ENCODE measurements at regions not wholly inside any gene's neighbourhood (a gene's known extent, or its start where the extent isn't known, plus 50 kb on each side); places are given as distances from the start of the nearest gene placed in this dataset.
"Not testable (repeated sequence)": the region's sequence is repeated elsewhere in the genome, so short reads cannot be mapped to it uniquely, and the experiment has no call there.

DNA sequence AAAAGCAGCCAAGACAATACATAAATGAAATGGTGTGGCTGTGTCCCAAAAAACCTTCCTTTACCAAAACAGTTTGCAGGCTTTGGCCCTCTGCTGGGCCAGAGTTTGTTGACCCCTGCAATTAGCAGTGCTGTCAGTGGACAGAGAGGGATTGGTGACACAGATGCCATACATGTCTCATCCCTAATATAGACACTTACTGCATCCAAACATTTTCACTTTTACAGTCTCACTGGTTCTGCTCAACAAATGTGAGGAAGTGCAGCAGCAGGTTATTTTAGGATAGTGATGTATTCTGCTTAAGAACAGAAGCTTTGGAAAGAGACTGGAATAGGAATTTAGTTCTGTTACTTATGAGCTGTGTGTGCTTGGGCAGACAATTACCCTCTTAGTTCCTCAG, 462.8 kb upstream of the LRRC7 start:
- no peak for DNase-seq (ENCODE audit: low spot score)
- intact Hi-C loops (cut with DNase I), result no loop called here

- intact Hi-C loops (cut with DNase I), result no loop called here
- DNase-seq (ENCODE audit: low spot score), result no peak
These were observed 458.4 kb upstream of the LRRC7 start for GRCh38 chr1:69109277-69109676.

GRCh38 chr1:69110851-69111250, 456.9 kb upstream of the LRRC7 start:
- no peak for DNase-seq (ENCODE audit: low spot score)
- intact Hi-C loops (cut with DNase I), result no loop called here

DNA sequence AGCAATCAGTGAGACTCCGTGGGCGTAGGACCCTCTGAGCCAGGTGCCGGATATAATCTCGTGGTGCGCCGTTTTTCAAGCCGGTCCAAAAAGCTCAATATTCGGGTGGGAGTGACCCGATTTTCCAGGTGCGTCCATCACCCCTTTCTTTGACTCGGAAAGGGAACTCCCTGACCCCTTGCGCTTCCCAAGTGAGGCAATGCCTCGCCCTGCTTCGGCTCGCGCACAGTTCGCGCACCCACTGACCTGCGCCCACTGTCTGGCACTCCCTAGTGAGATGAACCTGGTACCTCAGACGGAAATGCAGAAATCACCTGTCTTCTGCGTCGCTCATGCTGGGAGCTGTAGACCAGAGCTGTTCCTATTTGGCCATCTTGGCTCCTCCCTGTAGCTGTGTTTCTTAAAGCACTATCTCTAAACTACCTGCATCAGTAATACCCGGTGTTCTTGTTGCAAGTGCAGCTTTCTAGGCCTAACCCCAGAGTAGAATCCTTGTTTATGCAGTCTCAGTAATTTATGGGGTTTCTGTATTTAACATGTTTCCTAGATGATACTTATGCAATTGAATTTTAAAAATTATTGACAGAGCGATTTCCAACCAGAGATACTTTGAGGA, 447.5 kb upstream of the LRRC7 start:
- DNase-seq (ENCODE audit: low spot score); intact Hi-C loops (cut with DNase I): not testable (repeated sequence)

DNA sequence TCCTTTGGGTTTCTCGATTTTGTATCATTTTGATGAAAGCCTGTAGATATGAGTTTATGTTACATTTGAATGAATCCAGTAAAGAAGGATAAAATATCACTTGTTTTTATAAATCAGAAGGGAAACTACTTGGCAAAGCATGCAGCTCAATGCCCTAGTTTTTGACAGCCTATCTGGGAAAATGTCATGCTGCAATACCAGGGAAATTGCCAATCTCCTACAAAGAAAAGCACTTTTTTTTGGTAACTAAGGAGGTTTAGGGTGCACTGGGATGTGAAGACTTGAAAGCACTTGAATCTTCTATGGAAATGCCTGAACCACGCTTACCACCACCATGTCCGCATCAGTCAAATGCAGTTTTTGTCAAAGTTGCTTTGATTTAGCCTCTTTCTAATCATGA, 446.9 kb upstream of the LRRC7 start:
- intact Hi-C loops (cut with DNase I), result no loop called here
- no peak for DNase-seq (ENCODE audit: low spot score)

- intact Hi-C loops (cut with DNase I), result no loop called here
- no peak for DNase-seq (ENCODE audit: low spot score)
These were observed 446.0 kb upstream of the LRRC7 start for GRCh38 chr1:69121723-69122122.

GRCh38 chr1:69122373-69122772, 445.3 kb upstream of the LRRC7 start:
- DNase-seq (ENCODE audit: low spot score), result no peak
- intact Hi-C loops (cut with DNase I), result no loop called here

GRCh38 chr1:69123486-69123885, 444.2 kb upstream of the LRRC7 start:
- DNase-seq (ENCODE audit: low spot score), result no peak
- intact Hi-C loops (cut with DNase I), result no loop called here

DNA sequence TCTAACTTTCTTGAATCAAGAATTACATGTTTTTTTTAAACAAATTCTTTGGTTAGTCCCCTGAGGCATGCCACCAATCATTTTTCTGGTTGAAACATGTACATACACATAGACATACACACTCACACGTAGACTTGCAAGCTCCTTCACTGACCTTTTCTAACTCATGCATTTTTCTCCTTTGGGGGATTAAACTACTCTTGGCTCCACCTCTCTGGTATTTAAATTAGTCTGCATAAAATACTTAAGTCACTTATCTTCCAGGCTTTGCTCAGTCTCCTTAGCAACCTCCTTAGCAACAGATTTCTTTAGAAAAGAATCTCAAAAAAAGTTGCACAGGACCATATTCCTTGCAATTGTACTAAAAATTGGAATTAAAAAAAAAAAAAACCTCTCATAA, 440.9 kb upstream of the LRRC7 start:
- intact Hi-C loops (cut with DNase I), result no loop called here
- DNase-seq (ENCODE audit: low spot score), result no peak

DNA sequence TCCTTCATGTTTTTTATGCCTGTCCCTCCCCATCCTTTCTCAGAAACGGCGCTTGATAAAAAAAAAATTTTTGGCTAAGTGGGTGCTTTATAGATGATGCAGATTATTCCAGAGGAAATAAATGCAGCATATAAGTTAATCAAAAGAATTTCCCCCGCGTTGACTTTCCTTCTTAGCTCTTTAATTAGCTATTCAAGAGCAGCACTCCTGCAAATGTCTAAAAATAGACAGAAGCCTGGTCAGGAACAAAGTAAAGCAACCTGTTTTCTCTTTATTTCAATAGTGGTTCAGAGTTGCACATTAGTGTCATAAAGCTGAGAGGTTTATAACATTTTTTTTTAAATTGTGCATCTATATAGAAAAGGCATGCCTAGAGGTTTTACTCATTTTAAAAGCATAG, 439.5 kb upstream of the LRRC7 start:
- no peak for DNase-seq (ENCODE audit: low spot score)
- intact Hi-C loops (cut with DNase I), result no loop called here

GRCh38 chr1:69129538-69129937, 438.2 kb upstream of the LRRC7 start:
- DNase-seq (ENCODE audit: low spot score), result no peak
- intact Hi-C loops (cut with DNase I), result no loop called here

DNA sequence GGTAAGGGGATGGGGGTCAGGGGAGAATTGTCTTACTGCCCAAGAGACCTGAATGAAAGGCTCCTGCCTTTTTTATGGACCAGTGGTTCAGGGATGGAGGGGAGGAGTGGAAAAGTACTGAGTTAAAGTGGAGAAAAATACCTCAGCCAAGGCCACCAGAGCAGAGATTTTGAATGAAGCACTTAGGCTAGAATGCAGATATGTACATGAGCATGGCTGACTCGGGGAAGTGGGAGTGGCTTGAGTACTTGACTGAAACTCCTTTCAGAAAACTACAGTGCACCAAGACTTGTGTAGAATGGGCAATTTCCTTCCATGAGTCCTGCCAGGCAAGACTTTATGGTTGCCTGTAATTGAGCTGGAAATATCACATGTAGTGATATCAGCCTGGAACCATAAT, 429.6 kb upstream of the LRRC7 start:
- no peak for DNase-seq (ENCODE audit: low spot score)

GRCh38 chr1:69139007-69139406, 428.7 kb upstream of the LRRC7 start:
- DNase-seq (ENCODE audit: low spot score), result no peak
- intact Hi-C loops (cut with DNase I), result no loop called here

More for the DNA sequence above, 429.6 kb upstream of the LRRC7 start:
- intact Hi-C loops (cut with DNase I), result no loop called here

GRCh38 chr1:69146303-69146702, 421.4 kb upstream of the LRRC7 start:
- intact Hi-C loops (cut with DNase I), result no loop called here
- no peak for DNase-seq (ENCODE audit: low spot score)

DNA sequence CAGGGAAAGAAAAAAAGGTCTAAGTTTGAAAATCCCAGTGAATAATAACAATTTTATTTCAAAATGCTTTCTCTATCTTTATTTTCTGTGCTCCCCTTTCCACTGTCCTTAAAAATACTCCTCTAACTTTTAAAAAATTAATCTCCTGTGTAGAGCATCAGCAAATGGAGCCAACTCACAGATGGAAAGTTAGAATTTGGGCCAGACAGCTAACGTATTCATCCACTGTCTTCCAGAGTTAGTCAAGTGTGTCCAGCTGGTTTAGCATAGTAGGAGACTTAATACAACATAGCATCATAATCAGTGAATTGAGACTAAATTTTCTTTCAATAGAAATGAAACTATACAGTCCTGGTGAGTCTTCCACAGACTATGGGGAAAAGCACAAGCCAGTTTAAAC, 419.0 kb upstream of the LRRC7 start:
- intact Hi-C loops (cut with DNase I), result no loop called here
- no peak for DNase-seq (ENCODE audit: low spot score)

GRCh38 chr1:69157046-69157756, 410.5 kb upstream of the LRRC7 start:
- no peak for DNase-seq (ENCODE audit: low spot score)

DNA sequence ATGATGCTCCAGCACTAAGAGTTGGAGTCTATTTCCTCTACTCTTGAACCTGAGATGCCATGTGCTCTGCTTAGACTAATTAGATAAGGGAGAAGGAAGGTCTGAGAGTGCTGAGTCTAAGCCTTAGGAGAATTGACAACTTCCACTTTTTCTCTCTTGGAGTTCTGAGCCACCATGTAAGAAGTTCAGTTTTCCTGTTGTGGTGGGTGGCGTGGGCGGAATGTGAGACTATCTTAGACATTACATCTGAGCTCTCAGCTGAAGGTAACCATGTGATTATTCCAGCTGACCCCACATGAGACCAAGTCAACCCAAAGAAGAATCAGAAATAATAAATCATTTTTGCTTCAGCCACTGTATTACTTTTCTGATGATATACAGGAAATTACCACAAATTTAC, 404.5 kb upstream of the LRRC7 start:
- intact Hi-C loops (cut with DNase I), result no loop called here
- no peak for DNase-seq (ENCODE audit: low spot score)

More at GRCh38 chr1:69157046-69157756, 410.5 kb upstream of the LRRC7 start:
- intact Hi-C loops (cut with DNase I), result no loop called here

DNA sequence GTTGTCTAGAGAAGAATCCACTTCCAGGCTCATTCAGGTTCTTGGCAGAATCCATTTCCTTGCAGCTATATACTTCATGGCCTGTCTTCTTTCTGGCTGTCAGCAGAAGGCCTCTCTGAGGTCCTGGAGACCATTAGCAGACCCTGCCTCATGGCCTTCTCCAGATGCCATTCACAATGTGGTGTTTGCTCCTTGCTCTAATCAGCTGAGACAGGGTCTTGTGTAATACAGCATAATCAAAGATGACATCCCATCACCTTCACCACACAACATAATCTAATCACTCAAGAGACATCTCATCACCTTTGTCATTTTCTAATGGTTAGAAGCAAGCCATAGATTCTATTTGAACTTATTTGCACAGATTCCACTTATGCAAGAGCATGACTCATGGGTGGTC, 403.9 kb upstream of the LRRC7 start:
- intact Hi-C loops (cut with DNase I), result no loop called here
- no peak for DNase-seq (ENCODE audit: low spot score)

- DNase-seq (ENCODE audit: low spot score), result no peak
- intact Hi-C loops (cut with DNase I), result no loop called here
These were observed 399.8 kb upstream of the LRRC7 start for GRCh38 chr1:69167876-69168275.

GRCh38 chr1:69171248-69171647, 396.5 kb upstream of the LRRC7 start:
- DNase-seq (ENCODE audit: low spot score), result no peak
- intact Hi-C loops (cut with DNase I), result no loop called here

Data from cardiac septum (tissue), 1 donor.